ENCODE measurements at regions not wholly inside any gene's neighbourhood (a gene's known extent, or its start where the extent isn't known, plus 50 kb on each side); places are given as distances from the start of the nearest gene placed in this dataset.
"Not testable (repeated sequence)": the region's sequence is repeated elsewhere in the genome, so short reads cannot be mapped to it uniquely, and the experiment has no call there.

DNA sequence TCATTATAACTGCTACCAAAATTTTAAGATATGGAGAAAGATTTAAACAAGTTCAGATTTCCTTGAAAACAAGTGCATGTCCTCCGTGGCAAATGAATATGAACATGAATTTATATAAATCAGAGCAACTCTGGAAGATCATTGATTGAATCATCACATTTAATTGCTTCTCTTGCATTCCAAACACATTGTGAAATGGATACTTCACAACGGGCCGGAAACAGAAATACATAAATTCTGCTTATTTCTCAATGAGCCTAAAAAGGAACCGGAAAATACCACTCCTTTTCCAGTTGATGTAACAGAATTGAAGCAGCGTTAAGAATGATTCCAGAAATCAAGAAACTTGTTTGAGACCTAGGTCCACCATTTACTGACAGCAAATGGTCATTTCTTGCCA is 134.6 kb upstream of the BTN3A2 start:
- H3K4me3 Mint-ChIP-seq: no peak overlapping the region

DNA sequence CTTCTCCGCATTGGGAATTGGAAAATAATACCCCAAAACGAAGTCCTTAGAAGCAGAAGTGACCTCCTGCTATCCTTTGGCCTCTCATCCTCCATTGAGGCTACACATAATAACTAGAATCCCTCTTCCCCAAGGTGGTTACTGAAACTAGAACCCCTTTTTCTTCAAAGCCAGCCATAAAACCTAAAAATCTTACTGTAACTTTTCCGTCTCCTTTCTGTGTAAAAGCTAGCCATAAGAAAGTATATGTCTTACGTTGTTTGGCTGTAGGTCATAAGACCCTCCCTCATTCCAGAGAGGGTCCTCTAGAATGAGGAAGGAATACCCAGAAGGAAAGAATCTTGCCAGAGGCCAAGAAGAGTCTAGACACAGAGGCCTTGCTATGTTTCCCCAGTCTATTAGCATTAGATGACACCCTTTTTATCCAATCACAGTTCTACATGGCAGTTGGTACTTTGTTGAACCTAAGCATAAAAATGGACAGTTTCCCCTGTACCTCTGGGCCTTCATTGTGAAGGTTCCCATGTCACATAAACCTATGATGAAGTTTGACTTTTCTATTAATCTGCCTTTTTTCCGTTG is 133.9 kb upstream of the BTN3A2 start:
- Mint-ChIP-seq H3K36me3 (peaks cover 15% of the 10 kb centered on the region), H3K27me3 (peaks cover 12% of the 10 kb centered on the region), H3K27ac (no peak overlapping the region), H3K4me3 (no peak overlapping the region), H3K4me1 (ENCODE audit: low read depth) (peaks cover 37% of the 10 kb centered on the region), H3K9me3 (peaks cover 2% of the 10 kb centered on the region)
- intact Hi-C loops (cut with micrococcal nuclease): loop anchor here (5.0 kb wide), 1 partner anchor 41 kb away; a partner anchor contains a TSS
- ChIA-PET POLR2A (interaction anchor here (1.4 kb wide), 1 partner anchor 15 kb away, joined by 4 read pairs; a partner anchor contains a TSS), CTCF (no interaction called here)
- no peak for DNase-seq

More for the DNA sequence above, 134.6 kb upstream of the BTN3A2 start:
- H3K9me3 Mint-ChIP-seq: peaks cover 2% of the 10 kb centered on the region
- intact Hi-C loops (cut with micrococcal nuclease): loop anchor here (5.0 kb wide), 1 partner anchor 42 kb away; a partner anchor contains a TSS
- ChIA-PET POLR2A (interaction anchor here (1.4 kb wide), 1 partner anchor 14 kb away, joined by 4 read pairs; a partner anchor contains a TSS), CTCF (no interaction called here)
- H3K27ac Mint-ChIP-seq: no peak overlapping the region
- peaks cover 15% of the 10 kb centered on the region for H3K36me3 Mint-ChIP-seq
- H3K4me1 Mint-ChIP-seq (ENCODE audit: low read depth): peaks cover 33% of the 10 kb centered on the region
- H3K27me3 Mint-ChIP-seq: peaks cover 12% of the 10 kb centered on the region
- no peak for DNase-seq

DNA sequence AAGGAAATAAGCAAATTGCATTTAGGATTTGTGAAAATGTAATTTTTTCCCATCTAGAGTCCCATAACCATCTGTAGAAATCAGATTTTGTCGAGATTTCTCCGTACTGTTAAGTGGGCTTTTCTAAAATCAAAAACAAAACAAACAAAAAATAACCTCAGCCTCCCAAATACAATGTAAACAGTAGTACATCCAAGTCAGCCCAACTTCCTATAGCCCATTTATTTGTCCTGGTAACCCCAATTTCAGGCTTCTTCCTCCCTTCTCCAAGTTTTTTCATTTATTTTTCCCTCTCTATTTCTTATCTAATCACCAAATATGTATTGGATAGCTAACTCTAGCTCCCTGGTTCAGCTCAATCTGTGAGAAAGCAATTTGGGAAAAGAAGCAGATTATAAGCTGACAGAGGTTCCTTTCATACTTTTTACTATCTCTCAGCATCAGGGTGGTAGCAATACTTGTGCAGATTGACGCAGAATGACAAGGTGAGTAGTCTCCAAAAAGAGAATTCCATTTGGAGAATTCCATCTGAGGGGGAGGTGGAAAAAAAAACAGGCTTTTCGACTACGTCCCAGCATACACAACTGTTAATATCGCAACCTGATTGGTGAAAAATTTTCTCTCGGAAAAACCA is 132.6 kb upstream of the BTN3A2 start:
- POLR2A ChIA-PET: interaction anchor here (2.1 to 7.1 kb wide), 11 partner anchors 8 to 901 kb away, joined by 11 to 219 read pairs (median 36); a partner anchor contains a TSS
- H3K27ac Mint-ChIP-seq: peak overlapping the region; percentile 99
- DNase-seq: no peak
- peaks cover 2% of the 10 kb centered on the region for H3K9me3 Mint-ChIP-seq
- peak overlapping the region; percentile 82 for H3K4me3 Mint-ChIP-seq
- peaks cover 15% of the 10 kb centered on the region for H3K36me3 Mint-ChIP-seq
- intact Hi-C loops (cut with micrococcal nuclease): loop anchor here (5.0 kb wide), 1 partner anchor 40 kb away; a partner anchor contains a TSS
- peaks cover 12% of the 10 kb centered on the region for H3K27me3 Mint-ChIP-seq
- CTCF ChIA-PET: interaction anchor here (2.5 kb wide), 2 partner anchors 9 to 18 kb away, joined by 8 to 21 read pairs; a partner anchor contains a TSS
- H3K4me1 Mint-ChIP-seq (ENCODE audit: low read depth): peaks cover 32% of the 10 kb centered on the region

DNA sequence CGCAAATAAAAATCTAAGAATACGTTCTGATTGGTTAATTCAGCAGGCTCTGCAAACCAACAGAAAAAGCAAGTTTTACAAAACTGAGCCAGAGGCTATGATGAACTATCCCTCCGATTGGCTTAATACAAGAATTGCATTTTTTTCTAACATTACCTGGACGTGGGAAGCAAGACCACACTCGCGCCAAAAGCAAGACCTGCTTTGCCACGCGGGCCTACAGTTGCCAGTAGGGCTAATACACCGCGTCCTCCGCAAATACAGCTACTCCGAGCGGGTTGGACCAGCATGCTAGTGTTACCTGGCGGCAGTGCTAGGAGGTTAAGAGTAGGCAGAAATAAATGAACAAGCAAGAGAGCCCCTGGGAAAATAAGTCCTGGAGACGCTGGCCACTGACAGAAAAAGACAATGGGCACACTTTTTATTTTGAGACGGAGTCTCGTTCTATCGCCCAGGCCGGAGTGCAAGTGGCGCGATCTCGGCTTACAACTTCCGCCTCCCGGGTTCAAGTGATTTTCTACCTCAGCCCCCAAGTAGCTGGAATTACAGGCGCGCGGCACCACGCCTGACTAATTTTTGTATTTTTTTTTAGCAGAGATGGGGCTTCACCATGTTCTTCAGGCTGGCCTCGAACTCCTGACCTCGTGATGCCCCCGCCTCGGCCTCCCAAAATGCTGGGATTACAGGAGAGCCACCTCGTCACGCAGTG is 131.9 kb upstream of the BTN3A2 start:
- Mint-ChIP-seq H3K36me3 (peaks cover 15% of the 10 kb centered on the region), H3K4me1 (ENCODE audit: low read depth) (peaks cover 32% of the 10 kb centered on the region), H3K27ac (peak overlapping the region; percentile 99), H3K4me3 (peak overlapping the region; percentile 82), H3K9me3 (peaks cover 2% of the 10 kb centered on the region), H3K27me3 (peaks cover 12% of the 10 kb centered on the region)
- intact Hi-C loops (cut with micrococcal nuclease): loop anchor here (1.0 to 5.0 kb wide), 3 partner anchors 9 to 39 kb away; a partner anchor contains a TSS
- POLR2A ChIA-PET: interaction anchor here (0.6 to 7.1 kb wide), 30 partner anchors 9 to 1634 kb away, joined by 3 to 219 read pairs (median 12); a partner anchor contains a TSS
- DNase-seq: peak; percentile 66
- CTCF ChIA-PET: interaction anchor here (1.0 to 2.5 kb wide), 6 partner anchors 9 to 207 kb away, joined by 3 to 21 read pairs (median 4); a partner anchor contains a TSS

DNA sequence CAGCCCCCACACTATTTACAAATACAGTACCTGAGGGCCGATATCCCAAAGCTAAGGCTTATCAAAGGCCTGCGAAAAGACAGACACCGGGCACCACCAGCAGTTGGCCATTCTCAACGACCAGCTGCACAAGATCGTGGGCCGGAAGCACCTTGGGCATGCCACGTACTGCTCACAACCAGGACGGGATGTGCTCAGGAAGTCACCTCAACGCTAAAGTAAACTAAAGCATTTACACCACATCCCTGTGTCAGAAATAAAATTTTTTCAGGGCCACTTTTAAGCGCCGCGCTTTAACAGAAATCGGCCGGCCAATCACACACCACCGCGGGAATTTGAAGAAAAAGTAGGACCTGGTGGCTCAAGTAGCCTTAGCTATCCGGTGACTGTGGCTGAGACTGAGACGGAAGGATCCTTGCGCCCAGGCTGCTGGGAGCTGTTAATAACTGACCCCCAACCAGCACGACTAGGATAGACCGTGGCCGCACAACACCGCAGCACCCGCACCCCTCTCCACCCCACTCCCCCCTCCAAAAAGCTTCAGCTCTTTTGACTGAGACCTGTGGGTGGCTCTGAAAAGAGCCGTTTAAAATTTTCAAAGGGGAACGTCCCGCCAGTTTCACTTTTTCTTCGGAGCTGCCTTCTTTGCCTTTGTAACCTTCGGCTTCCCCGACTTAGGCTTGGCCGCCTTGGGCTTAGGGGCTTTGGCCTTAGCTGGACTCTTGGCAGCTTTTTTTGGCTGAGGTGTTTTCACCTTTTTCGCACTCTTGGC is 131.2 kb upstream of the BTN3A2 start:
- POLR2A ChIA-PET: interaction anchor here (0.7 to 7.1 kb wide), 39 partner anchors 10 to 1659 kb away, joined by 3 to 219 read pairs (median 5); a partner anchor contains a TSS
- DNase-seq: peak; percentile 84
- H3K9me3 Mint-ChIP-seq: peaks cover 2% of the 10 kb centered on the region
- CTCF ChIA-PET: interaction anchor here (0.9 to 2.5 kb wide), 11 partner anchors 9 to 208 kb away, joined by 3 to 21 read pairs (median 4); a partner anchor contains a TSS
- H3K4me3 Mint-ChIP-seq: peak overlapping the region; percentile 82
- peaks cover 15% of the 10 kb centered on the region for H3K36me3 Mint-ChIP-seq
- intact Hi-C loops (cut with micrococcal nuclease): loop anchor here (1.0 to 5.0 kb wide), 8 partner anchors 10 to 77 kb away; a partner anchor contains a TSS
- H3K27ac Mint-ChIP-seq: peak overlapping the region; percentile 99
- peaks cover 32% of the 10 kb centered on the region for H3K4me1 Mint-ChIP-seq (ENCODE audit: low read depth)
- H3K27me3 Mint-ChIP-seq: peaks cover 12% of the 10 kb centered on the region

DNA sequence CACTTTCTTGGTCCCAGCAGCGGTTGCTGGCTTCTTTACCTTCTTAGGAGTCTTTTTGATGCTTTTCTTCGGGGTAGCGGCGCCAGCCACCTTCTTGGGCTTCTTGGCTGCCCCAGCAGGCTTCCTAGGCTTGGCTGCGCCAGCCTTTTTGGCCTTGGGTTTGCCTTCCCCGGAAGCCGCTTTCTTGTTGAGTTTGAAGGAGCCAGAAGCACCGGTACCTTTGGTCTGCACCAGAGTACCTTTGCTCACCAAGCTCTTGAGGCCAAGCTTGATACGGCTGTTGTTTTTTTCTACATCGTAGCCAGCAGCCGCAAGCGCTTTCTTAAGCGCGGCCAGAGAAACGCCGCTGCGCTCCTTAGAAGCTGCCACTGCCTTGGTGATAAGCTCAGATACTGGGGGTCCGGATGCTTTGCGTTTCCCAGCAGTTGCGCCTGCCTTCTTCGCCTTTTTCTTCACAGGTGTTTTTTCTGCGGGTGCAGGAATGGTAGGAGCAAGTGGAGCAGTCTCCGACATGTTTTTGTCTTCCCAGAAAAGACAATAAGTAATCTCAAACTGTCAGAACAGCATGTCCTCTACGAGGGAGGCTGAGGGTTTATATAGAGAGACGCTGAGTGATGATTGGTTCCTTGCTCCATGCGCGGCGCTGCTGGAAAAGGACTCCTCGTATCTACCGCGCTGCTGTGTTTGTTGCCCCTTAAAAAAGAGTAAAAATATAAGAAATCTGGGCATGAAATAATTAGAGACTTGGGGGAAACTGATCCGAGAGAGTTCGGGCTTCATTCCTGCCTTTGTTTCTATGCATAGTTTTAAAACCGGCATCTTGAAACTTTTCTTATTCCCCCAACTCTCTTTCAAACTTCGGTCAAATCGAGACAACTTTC is 130.3 kb upstream of the BTN3A2 start:
- peaks cover 2% of the 10 kb centered on the region for H3K9me3 Mint-ChIP-seq
- peak overlapping the region; percentile 82 for H3K4me3 Mint-ChIP-seq
- POLR2A ChIA-PET: interaction anchor here (0.7 to 7.1 kb wide), 39 partner anchors 9 to 1658 kb away, joined by 3 to 219 read pairs (median 5); a partner anchor contains a TSS
- H3K36me3 Mint-ChIP-seq: peaks cover 15% of the 10 kb centered on the region
- peaks cover 12% of the 10 kb centered on the region for H3K27me3 Mint-ChIP-seq
- peaks cover 29% of the 10 kb centered on the region for H3K4me1 Mint-ChIP-seq (ENCODE audit: low read depth)
- intact Hi-C loops (cut with micrococcal nuclease): loop anchor here (1.0 to 5.0 kb wide), 6 partner anchors 16 to 77 kb away; a partner anchor contains a TSS
- CTCF ChIA-PET: interaction anchor here (0.9 to 2.8 kb wide), 11 partner anchors 9 to 208 kb away, joined by 3 to 21 read pairs (median 5); a partner anchor contains a TSS
- H3K27ac Mint-ChIP-seq: peak overlapping the region; percentile 99
- DNase-seq: peak; percentile 85

DNA sequence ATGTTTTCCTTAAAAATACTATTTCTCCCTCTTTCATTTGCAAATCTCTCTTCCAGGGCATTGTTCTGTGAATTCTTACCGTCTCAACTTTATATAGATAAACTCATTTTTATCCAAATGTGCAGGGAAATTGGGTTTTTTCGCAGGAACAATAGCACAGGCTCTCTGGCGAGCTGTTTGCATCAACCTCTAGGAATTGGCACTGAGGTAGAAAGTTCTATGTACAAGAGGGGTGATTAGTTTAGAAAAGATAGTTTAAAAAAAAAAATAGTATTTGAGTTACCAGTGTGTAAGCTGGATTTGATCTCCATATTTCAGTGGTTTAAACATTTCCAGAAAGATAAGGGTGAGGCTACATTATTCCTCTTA is 129.7 kb upstream of the BTN3A2 start:
- peak overlapping the region; percentile 82 for H3K4me3 Mint-ChIP-seq
- peaks cover 2% of the 10 kb centered on the region for H3K9me3 Mint-ChIP-seq
- intact Hi-C loops (cut with micrococcal nuclease): no loop called here
- no peak for DNase-seq
- ChIA-PET POLR2A (interaction anchor here (0.7 to 7.1 kb wide), 17 partner anchors 9 to 912 kb away, joined by 3 to 219 read pairs (median 29); a partner anchor contains a TSS), CTCF (interaction anchor here (0.6 to 2.8 kb wide), 3 partner anchors 15 to 860 kb away, joined by 4 to 16 read pairs (median 12); a partner anchor contains a TSS)
- H3K4me1 Mint-ChIP-seq (ENCODE audit: low read depth): peaks cover 30% of the 10 kb centered on the region
- H3K36me3 Mint-ChIP-seq: peaks cover 17% of the 10 kb centered on the region
- H3K27me3 Mint-ChIP-seq: peaks cover 14% of the 10 kb centered on the region
- peak overlapping the region; percentile 99 for H3K27ac Mint-ChIP-seq

DNA sequence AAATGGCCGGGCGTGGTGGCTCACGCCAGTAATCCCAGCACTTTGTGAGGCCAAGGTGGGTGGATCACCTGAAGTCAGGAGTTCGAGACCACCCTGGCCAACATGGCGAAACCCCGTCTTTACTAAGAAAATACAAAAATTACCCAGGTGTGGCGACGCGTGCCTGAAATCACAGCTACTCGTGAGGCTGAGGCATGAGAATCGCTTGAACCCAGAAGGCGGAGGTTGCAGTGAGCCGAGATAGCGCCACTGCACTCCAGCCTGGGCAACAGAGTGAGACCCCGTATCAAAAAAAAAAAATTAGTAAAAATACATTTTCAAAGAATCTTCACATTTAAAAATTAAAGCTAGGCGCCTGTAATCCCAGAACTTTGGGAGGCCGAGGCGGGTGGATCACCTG is 125.6 kb upstream of the BTN3A2 start:
- H3K9me3 Mint-ChIP-seq; H3K4me3 Mint-ChIP-seq; intact Hi-C loops (cut with micrococcal nuclease); H3K27ac Mint-ChIP-seq; H3K27me3 Mint-ChIP-seq; POLR2A ChIA-PET; DNase-seq: not testable (repeated sequence)
- H3K36me3 Mint-ChIP-seq: peaks cover 15% of the 10 kb centered on the region
- peaks cover 25% of the 10 kb centered on the region for H3K4me1 Mint-ChIP-seq (ENCODE audit: low read depth)
- CTCF ChIA-PET: interaction anchor here (0.6 kb wide), 1 partner anchor 83 kb away, joined by 4 read pairs; no protein-coding TSS in a partner anchor

DNA sequence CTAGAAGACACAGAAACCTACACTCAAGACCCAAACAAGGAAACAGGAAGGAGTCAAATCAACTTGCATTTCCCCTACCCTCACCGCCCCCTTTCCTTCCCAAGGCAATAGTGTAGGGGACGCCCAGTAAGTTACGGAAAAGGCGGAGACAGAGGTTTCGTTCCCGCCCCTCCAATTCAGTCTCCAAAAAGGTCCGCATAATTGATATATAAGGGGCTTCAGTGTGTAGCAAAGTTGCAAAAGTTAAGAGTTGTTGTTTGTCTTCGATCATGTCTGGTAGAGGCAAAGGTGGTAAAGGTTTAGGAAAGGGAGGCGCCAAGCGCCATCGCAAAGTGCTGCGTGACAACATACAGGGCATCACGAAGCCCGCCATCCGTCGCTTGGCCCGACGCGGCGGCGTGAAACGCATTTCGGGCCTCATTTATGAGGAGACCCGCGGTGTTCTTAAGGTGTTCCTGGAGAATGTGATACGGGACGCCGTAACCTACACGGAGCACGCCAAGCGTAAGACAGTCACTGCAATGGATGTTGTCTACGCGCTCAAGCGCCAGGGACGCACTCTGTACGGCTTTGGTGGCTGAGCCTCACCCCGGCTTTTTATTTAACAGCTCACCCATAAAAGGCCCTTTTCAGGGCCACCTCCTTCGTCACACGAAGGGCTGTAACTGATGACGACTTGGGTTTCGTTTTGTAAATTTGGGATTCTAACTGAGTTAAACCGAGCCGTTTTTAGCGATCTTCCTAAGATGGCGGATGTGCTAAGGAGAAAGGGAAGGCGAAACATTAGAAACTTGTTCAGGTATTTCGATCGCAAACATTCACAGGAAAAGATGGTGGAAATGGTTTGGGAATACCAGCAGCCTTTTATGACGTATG is 124.6 kb upstream of the BTN3A2 start:
- H3K36me3 Mint-ChIP-seq: peaks cover 11% of the 10 kb centered on the region
- peak; percentile 85 for DNase-seq
- peak overlapping the region; percentile 70 for H3K4me3 Mint-ChIP-seq
- peak overlapping the region; percentile 91 for H3K27ac Mint-ChIP-seq
- intact Hi-C loops (cut with micrococcal nuclease): loop anchor here (1.0 to 2.0 kb wide), 4 partner anchors 10 to 118 kb away; a partner anchor contains a TSS
- ChIA-PET POLR2A (interaction anchor here (1.0 to 3.7 kb wide), 8 partner anchors 10 to 44 kb away, joined by 3 to 21 read pairs (median 6); a partner anchor contains a TSS), CTCF (interaction anchor here (0.6 kb wide), 1 partner anchor 10 kb away, joined by 4 read pairs; a partner anchor contains a TSS)
- peaks cover 20% of the 10 kb centered on the region for H3K4me1 Mint-ChIP-seq (ENCODE audit: low read depth)
- H3K27me3 Mint-ChIP-seq: peaks cover 4% of the 10 kb centered on the region
- H3K9me3 Mint-ChIP-seq: no peaks in the 10 kb centered on the region
